RCC 7860 (cell line): ENCODE measurements at regions not wholly inside any gene's neighbourhood (a gene's known extent, or its start where the extent isn't known, plus 50 kb on each side); places are given as distances from the start of the nearest gene placed in this dataset.

Experiments
- DNase-seq: peaks from one replicate; pipeline ENCODE4 v3.0.0-alpha.2; 2015; ENCODE audit warnings: low spot score
- FAIRE-seq: peaks from 2 replicates; lab custom pipeline; 2012; peaks lifted over from hg19 to GRCh38; lab: Jason Lieb, UNC

DNA sequence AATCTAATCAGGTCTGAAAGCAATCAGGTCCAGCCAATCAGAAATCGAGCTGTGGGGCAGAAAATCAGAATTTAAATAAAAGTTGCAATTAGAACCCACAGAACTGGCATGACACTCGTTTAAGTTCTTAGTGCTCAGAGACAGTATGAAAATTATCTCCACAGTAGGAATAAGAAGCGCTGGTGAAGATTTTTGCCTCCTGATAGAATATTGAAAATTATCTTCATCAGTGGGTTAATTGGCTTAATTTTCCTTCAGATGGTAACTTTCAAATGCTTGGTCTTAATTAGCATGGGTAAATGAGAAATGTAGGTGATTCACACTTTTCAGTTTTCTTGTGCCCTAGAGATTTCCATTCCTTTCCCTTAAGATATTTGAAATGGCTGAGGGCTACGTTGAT, 109.1 kb upstream of the MDFIC2 start:
- FAIRE-seq (no peak), DNase-seq (no peak)

- DNase-seq (no peak), FAIRE-seq (no peak)
Measured at GRCh38 chr3:70409018-70409417, 96.6 kb upstream of the MDFIC2 start.

DNA sequence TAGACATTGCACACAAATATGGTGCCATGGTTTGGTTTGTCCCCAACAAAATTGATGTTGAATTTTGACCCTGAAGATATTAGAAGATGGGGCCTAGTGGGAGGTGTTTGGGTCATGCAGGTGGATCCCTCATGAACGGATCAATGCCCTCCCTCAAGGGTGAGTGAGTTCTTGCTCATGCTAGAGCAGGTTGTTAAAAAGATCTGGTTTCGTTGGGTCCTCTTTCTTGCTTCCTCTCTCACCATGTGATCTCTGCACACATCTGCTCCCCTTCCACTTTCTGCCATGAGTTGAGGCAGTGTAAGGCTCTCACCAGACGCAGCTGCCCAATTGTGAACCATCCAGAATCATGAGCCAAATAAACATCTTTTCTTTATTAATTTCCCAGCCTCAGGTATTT, 87.8 kb upstream of the MDFIC2 start:
- DNase-seq (no peak), FAIRE-seq (no peak)

GRCh38 chr3:70393881-70394612, 81.6 kb upstream of the MDFIC2 start:
- DNase-seq, result no peak
- FAIRE-seq, result no peak

GRCh38 chr3:70392227-70392626, 79.8 kb upstream of the MDFIC2 start:
- FAIRE-seq, result no peak
- DNase-seq, result no peak

- DNase-seq, result no peak
- FAIRE-seq, result no peak
Measured at GRCh38 chr3:70387889-70388288, 75.5 kb upstream of the MDFIC2 start.

- no peak for FAIRE-seq
- no peak for DNase-seq
Measured at GRCh38 chr3:70386846-70387245, 74.4 kb upstream of the MDFIC2 start.

GRCh38 chr3:70386043-70386442, 73.6 kb upstream of the MDFIC2 start:
- DNase-seq (no peak), FAIRE-seq (no peak)

GRCh38 chr3:70383360-70383831, 71.0 kb upstream of the MDFIC2 start:
- FAIRE-seq (no peak), DNase-seq (no peak)

- no peak for DNase-seq
- FAIRE-seq, result no peak
Measured at GRCh38 chr3:70374179-70374578, 61.7 kb upstream of the MDFIC2 start.
